Omental fat pad (tissue), 3 donors: ENCODE measurements at regions not wholly inside any gene's neighbourhood (a gene's known extent, or its start where the extent isn't known, plus 50 kb on each side); places are given as distances from the start of the nearest gene placed in this dataset.

ENCODE experiments used
- ATAC-seq: fragments of 150-250 bp; one replicate; pipeline ENCODE4 v1.9.1; 2016; ENCODE audit warnings: mild to moderate bottlenecking, moderate library complexity; ENCODE audit not compliant: low FRiP score
- DNase-seq: peaks from one replicate; pipeline ENCODE4 v3.0.0-alpha.2; 2019; ENCODE audit warnings: low spot score
- TF ChIP-seq, protein P1 (sequence below), 3 donors: fragments of 450-650 bp; IDR thresholded peaks; one replicate each; pipeline ENCODE4 v1.5.1; 2016 to 2017; ENCODE audit warnings: antibody characterized with exemption in 3 of 3, mild to moderate bottlenecking in 3 of 3, moderate library complexity in 2 of 3

DNA sequence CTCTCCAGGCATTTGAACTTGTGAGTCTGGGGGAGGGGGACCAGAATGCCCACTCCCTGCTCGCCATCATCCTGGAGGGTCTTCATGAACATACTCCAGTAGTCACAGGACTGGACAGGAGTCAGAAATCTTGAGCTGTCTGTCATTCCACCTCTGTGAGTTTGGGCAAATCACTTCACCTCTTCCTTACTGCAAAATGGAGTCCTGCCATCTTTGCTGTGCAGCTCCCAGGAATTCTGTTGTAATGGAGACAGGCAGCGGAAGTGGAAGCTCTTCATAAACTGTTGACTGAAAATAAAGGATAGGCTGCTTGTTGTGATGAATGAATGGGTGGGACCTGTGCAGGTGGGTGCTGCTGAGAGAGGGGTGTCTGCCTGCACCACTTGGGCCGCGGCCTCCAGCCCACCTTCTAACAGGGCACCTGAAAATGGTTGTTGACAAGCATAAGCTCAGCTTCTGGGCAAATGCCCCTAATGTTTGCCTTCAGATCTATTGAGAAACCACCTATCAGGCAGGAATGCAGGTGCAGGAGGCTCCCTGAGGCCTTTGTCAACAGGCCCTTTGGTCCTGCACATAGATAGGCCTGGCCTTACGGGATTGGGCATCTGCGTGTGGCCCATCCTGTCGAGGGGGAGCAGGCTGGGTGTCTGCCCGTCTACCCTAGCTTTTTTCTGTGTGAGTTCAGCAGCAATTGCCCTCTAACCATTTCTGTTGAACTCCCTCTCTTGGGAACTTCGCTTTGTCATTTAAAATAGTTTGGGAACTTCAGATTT lies 321.0 kb downstream of the RPS6KC1 start:
- no peak for ATAC-seq

GRCh38 chr1:213374369-213374768 lies 323.3 kb downstream of the RPS6KC1 start:
- no peak for DNase-seq
- TF ChIP-seq, protein P1, sequence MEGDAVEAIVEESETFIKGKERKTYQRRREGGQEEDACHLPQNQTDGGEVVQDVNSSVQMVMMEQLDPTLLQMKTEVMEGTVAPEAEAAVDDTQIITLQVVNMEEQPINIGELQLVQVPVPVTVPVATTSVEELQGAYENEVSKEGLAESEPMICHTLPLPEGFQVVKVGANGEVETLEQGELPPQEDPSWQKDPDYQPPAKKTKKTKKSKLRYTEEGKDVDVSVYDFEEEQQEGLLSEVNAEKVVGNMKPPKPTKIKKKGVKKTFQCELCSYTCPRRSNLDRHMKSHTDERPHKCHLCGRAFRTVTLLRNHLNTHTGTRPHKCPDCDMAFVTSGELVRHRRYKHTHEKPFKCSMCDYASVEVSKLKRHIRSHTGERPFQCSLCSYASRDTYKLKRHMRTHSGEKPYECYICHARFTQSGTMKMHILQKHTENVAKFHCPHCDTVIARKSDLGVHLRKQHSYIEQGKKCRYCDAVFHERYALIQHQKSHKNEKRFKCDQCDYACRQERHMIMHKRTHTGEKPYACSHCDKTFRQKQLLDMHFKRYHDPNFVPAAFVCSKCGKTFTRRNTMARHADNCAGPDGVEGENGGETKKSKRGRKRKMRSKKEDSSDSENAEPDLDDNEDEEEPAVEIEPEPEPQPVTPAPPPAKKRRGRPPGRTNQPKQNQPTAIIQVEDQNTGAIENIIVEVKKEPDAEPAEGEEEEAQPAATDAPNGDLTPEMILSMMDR (IDR thresholded peaks at IDR 0.05) = no peak
- ATAC-seq = no peak

More for the DNA sequence above, 321.0 kb downstream of the RPS6KC1 start:
- TF ChIP-seq, protein P1 (IDR thresholded peaks at IDR 0.05) = no peak
- no peak for DNase-seq

- TF ChIP-seq, protein P1 (IDR thresholded peaks at IDR 0.05) = no peak
- DNase-seq (no peak), ATAC-seq (no peak)
Observed at GRCh38 chr1:213375002-213375401, 324.0 kb downstream of the RPS6KC1 start.

DNA sequence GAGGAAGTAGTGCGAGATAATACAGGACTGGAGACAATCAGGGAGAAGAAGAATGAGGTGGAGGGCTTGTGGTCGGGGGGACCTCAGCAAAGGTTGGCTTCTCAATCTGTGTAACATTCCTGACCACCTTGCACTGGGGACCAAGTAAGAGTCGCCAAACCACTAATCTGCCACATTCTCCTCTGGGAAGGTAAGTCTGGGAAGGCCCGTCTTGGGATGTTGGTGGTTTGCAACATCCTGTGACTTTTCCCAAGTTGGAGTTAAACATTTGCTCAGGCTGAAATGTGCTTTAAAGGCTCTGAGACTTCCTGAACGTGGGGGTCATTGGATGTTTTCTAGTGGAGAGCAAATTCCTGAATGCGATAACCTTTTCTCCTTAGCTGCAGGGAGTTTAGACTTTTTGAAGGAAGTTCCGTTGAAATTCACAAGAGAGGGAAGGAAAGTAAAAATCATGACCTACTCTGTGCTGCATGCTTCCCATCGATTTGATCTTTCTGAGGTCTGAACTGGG lies 325.9 kb downstream of the RPS6KC1 start:
- no peak for ATAC-seq
- TF ChIP-seq, protein P1 (IDR thresholded peaks at IDR 0.05) = no peak
- DNase-seq = no peak

DNA sequence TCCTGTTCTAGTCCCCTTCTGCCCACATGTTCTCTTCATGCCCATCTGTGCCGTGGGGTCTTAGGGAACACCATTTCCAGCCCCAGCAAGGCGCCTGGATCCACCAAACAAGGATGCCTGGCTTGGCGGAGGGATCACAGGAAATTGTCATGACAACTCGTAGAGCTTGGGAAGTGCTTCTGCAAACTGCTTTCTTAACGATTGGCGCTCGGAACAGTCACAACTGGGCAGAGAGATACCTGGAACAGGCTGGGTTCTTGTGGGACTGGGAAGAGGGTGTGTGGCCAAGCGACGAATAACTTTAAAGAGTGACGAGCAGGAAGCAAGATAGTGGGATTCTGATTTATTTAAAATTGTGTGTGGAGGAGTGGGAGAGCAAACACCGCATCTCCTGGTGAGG lies 329.8 kb downstream of the RPS6KC1 start:
- DNase-seq = no peak
- TF ChIP-seq, protein P1 (IDR thresholded peaks at IDR 0.05) = no peak

DNA sequence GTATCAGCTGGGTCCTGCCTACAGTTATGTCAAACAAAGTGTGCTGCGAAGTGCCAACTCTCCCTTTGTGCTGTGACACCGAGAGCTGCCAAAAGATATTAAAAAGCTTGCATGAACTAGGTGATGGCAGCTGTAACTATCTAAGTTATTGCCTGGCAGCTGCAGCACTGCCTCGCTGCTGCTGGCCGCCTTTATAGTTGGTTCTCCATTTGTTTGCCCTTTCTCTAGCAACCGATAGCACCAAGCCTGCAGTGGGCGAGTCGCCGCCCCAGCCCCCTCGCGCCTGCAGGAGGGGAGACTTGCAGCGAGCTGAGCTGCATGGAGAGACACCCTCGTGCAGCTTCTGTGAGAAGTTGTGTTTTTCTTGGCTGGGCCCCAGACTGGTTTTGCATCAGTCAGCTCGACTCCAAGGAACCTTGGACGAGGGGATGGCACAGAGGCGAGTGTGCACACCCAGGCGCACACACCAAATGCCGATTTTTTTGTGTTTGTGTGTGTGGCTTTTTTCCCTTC lies 330.6 kb downstream of the RPS6KC1 start:
- no peak for DNase-seq
- peak; percentile 10 for ATAC-seq
- TF ChIP-seq, protein P1 (IDR thresholded peaks at IDR 0.05) = no peak

More for the DNA sequence above, 329.8 kb downstream of the RPS6KC1 start:
- ATAC-seq = no peak

DNA sequence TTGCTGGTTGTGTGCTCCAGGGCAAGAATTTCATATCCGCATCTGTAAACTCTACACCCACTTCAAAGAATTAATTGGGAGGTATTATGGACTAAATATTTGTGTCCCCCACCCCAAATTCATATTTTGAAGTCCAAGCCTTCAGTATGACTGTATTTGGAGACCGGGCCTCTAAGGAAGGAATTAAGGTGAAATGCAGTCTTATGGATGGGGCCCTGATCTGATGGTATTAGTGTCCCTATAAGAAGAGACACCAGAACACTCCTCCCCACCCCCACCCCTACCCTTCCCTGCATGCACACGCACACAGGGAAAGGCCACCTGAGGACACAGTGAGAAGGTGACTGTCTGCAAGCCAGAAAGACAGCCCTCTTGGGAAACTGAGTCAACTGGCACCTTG lies 332.4 kb downstream of the RPS6KC1 start:
- TF ChIP-seq, protein P1 (IDR thresholded peaks at IDR 0.05) = no peak
- DNase-seq (no peak), ATAC-seq (no peak)
